NCI-H2227 (cell line): ENCODE measurements at regions not wholly inside any gene's neighbourhood (a gene's known extent, or its start where the extent isn't known, plus 50 kb on each side); places are given as distances from the start of the nearest gene placed in this dataset.

Experiments
- DNase-seq: peaks from one replicate; lab custom pipeline; 2025; ENCODE audit not compliant: unreplicated experiment; lab: John Stamatoyannopoulos, UW

GRCh38 chr2:18332477-18332876 is 228.0 kb downstream of the RDH14 start:
- no peak for DNase-seq

GRCh38 chr2:18325118-18325517 is 235.3 kb downstream of the RDH14 start:
- no peak for DNase-seq

GRCh38 chr2:18319987-18320386 is 240.5 kb downstream of the RDH14 start:
- DNase-seq: no peak

- DNase-seq: no peak
These were observed 243.4 kb downstream of the RDH14 start for GRCh38 chr2:18317017-18317416.

GRCh38 chr2:18312818-18313217 is 247.6 kb downstream of the RDH14 start:
- no peak for DNase-seq

GRCh38 chr2:18311420-18312195 is 248.8 kb downstream of the RDH14 start:
- DNase-seq: no peak

- no peak for DNase-seq
These were observed 250.8 kb downstream of the RDH14 start for GRCh38 chr2:18309627-18310026.

- DNase-seq: no peak
These were observed 251.3 kb downstream of the RDH14 start for GRCh38 chr2:18309188-18309587.

GRCh38 chr2:18304849-18305248 is 255.6 kb downstream of the RDH14 start:
- no peak for DNase-seq

GRCh38 chr2:18301421-18302139 is 258.9 kb downstream of the RDH14 start:
- no peak for DNase-seq

GRCh38 chr2:18299423-18300212 is 260.8 kb downstream of the RDH14 start:
- no peak for DNase-seq

GRCh38 chr2:18297534-18298058 is 262.9 kb downstream of the RDH14 start:
- no peak for DNase-seq

- no peak for DNase-seq
These were observed 270.1 kb downstream of the RDH14 start for GRCh38 chr2:18290386-18290785.

- DNase-seq: no peak
These were observed 273.6 kb downstream of the RDH14 start for GRCh38 chr2:18286897-18287296.

GRCh38 chr2:18284331-18284730 is 276.1 kb downstream of the RDH14 start:
- DNase-seq: no peak

- no peak for DNase-seq
These were observed 278.4 kb downstream of the RDH14 start for GRCh38 chr2:18282026-18282425.

- DNase-seq: no peak
These were observed 283.8 kb downstream of the RDH14 start for GRCh38 chr2:18276583-18277075.

- no peak for DNase-seq
These were observed 287.2 kb downstream of the RDH14 start for GRCh38 chr2:18273205-18273604.

GRCh38 chr2:18272148-18272494 is 288.3 kb downstream of the RDH14 start:
- no peak for DNase-seq

GRCh38 chr2:18271370-18272147 is 288.9 kb downstream of the RDH14 start:
- DNase-seq: no peak

- no peak for DNase-seq
These were observed 292.1 kb downstream of the RDH14 start for GRCh38 chr2:18268400-18268799.
